GM21576 (cell line): ENCODE measurements at regions not wholly inside any gene's neighbourhood (a gene's known extent, or its start where the extent isn't known, plus 50 kb on each side); places are given as distances from the start of the nearest gene placed in this dataset.

ENCODE experiments used
- ATAC-seq: cut with Tn5 transposase; IDR thresholded peaks from one replicate; pipeline ENCODE4 v1.9.1; 2021; ENCODE audit warnings: mild to moderate bottlenecking, moderate library complexity; ENCODE audit not compliant: unreplicated experiment

DNA sequence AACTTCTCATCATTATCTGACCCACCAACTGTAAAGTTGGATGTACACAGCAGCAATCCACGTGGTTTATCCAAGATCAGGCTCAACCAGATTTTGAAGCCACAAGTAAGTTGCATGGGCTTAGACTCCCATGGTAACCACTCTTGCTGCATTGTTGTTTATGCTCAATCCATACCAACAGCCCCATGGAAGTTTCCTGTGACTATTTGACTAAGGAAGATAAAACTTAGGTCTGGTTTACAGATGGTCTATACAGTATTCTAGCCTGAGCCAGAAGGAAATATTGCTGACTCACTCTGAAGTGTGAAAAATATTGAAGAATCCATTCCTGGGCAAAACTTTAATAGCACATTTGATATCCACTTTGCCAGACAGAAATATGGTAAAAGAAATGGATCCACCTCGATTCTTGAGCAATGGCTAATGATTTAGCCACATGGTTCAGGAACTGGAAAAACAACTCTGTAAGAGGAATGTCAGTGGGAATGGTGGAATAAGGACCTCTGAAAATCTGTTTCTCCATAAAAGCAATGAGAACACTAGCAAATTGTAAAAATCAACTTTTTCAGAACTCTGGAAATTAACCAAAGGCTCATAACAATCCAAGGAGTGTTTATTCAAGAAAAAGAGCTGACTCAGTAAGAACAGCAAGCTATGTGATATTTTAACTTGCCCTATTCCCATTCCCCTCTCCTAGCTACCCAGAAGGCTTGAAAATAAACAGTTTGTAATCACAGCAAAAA lies 162.9 kb upstream of the STT3B start:
- no peak for ATAC-seq

DNA sequence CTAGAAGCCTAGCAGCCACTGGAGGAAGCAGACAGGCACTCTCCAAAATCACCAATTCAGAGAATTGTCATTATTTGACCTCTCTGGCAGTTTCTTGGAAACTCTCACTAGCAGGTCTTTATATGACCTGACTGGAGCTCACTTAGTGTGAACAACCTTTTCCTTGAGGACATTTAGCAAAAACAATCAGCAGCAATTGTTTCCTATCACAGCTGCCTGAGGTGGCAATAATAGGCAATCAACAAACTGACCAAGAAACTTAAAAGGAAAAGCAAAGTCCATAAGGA lies 162.4 kb upstream of the STT3B start:
- ATAC-seq = no peak

DNA sequence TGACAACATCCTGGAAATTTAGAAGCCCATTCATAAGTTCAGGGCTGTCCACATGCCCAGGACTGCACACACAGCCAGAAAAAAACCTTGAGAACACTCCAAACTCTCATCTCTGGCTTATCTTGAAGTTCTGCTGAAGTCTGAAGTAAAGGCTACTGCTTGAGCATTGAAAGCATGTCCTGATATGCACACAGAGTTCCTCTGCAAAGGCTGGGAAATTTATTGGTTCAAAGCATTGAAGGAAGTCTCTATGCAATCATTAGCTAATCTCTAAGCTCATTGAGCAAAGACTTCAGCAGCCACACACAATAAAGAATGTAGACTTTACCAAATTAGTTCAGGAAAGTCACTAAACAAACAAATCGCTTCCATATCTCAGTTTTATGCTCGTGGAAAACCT lies 162.0 kb upstream of the STT3B start:
- no peak for ATAC-seq

DNA sequence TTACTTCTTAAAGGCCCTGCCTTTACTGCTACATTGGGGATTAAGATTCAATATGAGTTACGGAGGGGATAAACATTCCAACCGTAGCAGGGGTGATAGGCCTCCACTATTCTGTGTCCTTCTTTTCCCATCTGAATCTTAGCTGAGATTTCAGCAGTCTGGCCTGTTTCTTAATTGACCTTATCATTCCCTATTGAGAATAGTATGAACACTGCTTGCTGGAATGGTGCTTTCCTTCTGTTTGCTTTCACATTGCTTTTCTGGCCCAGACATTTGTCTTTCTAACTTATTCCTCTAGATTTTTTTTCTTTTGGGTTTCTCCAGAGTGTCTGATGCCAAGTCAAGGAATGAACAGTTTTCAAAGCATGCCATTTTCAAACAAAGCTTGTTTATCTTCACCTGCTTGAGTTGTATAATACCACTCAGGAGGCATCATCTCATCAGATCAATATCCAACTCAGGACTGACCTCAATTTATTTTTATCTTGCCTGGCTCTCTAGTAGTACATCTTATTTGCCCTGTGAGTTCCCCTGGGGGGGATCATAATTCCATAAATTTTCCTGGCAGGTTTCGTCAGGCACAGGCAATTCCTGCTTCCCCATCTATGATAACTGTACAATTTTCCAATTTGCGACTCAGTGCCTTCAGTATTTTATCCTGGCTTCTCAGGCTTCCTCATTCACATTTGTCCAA lies 161.1 kb upstream of the STT3B start:
- no peak for ATAC-seq

DNA sequence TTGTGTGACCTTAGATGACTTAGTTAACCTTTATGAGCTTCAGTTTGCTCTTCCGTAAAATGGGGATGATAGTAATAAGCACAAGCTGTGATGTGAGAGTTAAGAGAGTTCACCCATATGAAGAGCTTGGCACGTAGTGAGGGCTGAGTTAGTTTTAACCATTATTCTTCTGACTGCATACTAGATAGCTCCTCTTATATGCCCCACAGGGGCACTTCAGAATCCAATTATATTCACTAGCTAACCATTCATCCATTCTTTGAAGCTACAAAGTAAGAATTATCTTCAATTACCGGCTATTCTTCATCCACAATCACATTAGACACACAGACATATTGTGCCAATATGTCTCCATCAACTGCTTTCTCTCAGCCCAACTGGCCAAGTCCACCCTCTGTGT lies 159.0 kb upstream of the STT3B start:
- no peak for ATAC-seq

DNA sequence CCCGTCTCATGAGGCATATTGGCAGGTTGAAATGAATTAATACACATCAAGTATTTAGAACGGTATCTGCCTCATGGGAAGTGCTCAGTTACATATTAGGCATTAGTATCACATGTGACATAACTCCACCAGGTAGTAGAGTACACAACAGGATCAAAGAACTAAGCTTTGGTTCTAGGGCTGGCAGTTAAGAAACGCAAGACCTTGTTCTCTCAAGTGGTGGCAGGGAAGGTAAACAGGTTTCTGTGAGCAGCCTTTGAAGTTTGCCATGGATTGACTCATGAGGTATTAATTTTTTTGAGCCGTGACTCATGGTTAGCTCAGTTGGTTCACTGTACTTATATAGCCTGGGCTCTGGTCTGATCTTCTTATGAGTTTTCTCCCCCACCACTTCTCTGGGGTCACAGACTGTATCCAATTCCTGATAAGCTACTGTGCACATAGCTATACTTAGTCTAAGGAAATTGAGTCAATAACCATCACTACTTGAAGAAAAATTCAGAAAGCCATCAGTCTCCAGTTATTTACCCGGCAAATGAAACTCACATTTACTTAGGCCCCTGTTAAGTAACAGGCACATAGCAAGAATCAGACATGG lies 155.6 kb upstream of the STT3B start:
- ATAC-seq = no peak

DNA sequence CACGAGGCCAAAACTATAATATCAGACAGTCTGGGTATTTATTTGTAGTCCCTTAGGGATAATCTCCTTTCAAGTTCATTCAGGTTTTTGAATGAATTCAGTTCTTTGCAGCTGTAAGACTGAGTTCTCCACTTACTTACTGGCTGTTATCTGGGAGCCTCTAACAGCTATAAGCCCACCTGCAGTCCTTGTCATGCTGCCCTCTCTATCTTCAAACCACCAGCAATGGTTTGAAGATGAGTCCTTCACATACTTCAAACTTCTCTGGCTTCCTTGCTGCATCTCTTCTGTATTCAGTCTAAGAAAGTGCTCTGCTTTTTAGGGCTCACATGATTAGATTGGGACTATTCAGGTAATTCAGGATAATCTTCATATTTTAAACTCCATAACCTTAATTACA lies 154.5 kb upstream of the STT3B start:
- no peak for ATAC-seq

DNA sequence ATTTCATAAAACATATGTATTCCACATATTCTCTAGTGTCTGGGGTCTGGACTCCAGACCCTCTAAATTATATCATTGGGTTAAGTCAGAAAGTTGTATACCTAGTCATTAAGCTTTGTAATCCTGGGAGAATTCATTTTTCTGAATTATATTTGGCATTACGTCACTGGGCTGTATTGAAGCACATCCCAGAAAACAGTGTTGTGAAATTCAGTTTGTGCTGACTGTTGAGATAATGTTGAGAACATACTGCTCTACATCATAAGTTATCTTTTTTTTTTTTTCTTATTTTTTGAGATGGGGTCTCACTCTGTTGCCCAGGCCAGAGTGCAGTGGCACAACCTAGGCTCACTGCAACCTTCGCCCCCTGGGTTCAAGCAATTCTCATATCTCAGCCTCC lies 153.1 kb upstream of the STT3B start:
- ATAC-seq = no peak

DNA sequence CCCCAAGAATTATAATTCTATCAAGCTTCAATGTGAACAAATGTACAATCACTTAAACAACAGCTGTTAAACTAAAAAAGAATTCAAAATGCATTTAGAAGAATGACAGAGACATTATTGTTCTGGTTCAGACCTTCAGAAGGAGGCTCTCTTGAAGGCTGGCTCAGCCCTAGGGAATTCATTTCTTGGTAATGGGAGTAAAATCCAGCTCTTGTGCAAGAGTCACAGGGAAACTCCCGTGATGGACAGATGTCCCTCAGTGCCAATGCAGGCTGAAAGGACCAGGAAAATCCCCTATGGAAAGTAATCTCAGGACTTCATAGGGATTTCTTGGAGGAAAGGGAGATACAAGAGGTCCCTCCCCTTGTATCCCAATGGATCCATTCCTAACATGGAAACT lies 149.9 kb upstream of the STT3B start:
- ATAC-seq = no peak

DNA sequence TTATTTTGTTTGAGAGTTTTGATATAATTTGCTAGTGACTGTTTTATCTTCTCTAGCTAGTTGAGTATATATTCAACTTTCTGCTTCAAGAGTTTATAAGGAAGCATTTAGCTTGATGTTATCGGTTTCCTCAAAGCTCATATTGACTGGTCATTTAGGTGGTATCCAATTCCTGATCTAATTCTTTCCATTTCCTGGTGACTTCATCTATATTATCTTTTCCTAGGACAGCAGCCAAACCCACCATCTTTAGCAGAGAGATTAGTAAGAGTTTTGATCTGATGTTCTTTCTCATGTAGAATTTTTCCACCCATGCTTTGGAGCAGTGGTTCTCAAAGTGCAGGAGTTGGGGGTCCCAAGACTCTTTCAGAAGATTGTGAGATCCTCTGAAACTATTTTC lies 148.6 kb upstream of the STT3B start:
- ATAC-seq = no peak

DNA sequence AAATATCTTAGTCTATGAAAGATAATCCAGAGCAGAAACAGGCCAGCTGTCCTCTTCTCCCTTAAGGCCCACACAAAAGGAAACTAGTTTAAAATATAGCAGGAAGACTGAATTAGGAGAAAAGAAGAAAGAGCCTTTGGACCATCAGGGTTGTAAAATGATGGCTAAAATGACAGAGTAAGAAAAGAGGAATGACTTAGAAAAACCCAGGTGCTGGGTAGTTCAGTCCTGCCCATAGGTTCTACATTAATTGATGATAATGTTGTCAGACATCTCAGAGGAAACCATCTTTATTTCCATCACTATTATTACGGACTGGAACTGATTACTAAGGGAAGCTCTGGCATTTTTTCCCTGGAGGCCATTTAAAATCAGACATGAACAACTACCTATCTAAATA lies 142.8 kb upstream of the STT3B start:
- no peak for ATAC-seq

DNA sequence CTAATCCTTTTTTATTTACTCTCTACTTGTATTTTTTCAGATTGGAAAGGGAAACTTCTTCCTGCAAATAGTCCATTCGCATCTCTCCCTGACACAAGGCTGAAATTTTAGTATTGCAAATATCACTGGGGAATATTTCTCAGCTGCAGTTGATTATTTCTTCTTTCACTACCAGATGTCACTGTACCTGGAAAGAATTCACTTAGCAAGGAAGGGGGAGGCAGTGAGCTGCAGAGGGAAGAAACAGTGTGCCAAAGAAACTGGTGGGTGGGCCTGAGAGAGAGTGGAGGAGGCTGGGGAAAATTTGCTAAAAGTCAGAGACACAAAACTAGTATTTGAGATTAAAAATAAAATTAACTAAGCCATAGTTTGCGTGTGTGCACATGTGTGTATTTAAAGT lies 142.3 kb upstream of the STT3B start:
- no peak for ATAC-seq

DNA sequence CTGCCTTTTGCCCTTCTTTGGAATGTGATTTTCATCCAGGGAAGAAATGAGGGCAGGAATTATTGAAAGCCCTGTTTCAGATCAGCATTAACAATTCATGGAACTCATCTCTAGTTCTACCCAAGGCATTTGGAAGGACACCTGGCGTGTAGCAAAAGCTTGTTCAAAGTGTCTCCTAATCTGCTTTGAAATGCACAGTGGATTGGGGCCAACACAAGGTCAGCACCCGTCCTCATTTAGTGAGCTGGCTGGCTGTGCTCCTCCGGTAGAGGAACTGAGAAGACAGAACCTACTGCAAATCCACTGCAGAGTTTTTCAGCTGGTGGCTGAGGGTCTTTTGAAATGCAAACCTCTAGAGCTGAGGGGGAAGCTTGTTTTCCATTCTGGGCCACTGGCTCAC lies 141.6 kb upstream of the STT3B start:
- peak; percentile 51 for ATAC-seq

DNA sequence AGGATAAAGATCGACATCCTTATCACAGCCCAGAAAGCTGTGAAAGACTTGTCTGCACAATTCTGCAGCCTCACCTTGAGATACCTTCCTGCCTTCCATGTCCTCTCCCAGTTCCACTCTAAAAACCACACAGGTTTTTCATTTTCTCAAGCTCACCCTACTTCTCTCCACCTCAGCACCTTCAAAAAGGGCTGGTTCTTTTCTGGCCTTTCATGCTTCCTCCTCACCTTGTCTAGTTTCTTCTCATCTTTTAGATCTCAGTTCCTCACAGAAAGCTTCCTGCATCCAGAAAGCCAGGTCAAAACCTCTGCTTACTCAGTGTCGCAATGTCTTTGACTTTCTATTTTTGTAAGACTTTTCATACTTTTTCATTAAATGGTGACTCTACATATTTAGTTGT lies 140.2 kb upstream of the STT3B start:
- peak; percentile 68 for ATAC-seq

DNA sequence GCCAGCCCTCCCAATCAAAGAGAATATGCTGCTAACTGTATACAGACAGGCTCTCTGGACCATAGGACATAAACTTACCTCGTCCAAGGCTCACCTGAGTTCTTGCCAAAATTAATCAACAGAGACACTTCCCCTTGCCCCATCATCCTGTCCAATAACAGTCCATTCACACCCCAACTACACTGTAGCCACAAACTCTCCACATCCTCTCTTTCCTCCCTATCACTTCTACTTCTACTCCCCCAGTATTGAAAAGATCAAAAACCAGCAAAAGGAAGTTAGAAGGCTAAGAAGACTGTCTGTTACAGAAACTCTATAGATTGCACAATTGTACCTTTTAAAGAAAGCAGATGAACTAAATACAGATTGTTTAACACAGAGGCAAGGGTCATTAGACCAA lies 133.5 kb upstream of the STT3B start:
- ATAC-seq = no peak

DNA sequence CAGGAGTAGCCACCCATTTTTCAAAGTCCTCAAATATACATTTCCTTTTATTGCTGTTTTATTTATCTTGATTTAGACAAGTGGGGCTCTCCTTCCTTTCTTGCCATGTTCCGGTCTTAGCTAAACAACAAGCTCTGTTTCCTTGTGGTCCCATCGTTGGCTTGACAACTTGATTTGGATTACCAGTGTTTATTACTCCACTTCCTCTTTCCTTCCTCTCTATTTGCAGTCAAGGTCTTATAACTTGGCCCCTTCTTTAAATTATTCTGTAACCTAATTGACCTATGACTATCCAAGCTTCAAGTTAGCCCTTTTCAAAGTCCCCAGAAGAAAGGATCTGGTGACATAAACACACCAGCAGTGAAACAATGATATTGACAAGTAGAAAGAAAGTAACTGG lies 130.6 kb upstream of the STT3B start:
- no peak for ATAC-seq

DNA sequence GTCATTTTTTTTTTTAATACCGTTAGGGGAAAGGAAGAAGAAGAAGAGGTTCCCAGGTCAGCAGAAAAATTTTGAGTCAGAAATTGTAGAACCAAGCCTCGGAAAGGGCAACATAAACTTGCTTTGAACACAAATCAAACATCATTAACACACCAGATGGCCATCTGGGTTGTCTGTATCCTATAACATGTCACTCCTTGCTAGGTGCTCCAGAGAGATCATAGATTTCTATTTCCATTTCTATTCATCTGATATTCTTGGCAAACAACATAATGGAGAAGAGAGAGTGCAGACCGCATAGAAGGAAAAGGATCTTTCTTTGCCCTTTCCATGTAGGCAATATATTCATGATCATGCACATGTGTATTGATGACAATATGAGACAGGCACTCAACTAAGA lies 129.5 kb upstream of the STT3B start:
- no peak for ATAC-seq

DNA sequence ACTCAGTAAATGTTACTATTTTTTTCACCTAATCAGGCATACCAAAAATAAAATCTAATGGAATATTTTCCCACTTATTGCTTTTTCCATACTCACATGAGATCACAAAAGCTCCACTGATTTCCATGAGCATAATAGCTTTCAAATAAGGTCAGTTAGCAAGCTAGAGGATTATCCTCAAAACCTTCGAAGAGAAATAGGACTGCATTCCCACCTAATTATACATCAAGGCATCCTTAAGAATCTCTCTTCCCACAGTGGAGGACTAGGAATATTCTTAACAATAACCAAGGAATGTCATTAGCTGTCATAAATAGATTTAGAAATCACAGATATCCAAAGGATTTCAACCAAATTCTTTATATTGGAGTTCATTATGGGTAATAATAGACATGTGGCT lies 127.9 kb upstream of the STT3B start:
- no peak for ATAC-seq

DNA sequence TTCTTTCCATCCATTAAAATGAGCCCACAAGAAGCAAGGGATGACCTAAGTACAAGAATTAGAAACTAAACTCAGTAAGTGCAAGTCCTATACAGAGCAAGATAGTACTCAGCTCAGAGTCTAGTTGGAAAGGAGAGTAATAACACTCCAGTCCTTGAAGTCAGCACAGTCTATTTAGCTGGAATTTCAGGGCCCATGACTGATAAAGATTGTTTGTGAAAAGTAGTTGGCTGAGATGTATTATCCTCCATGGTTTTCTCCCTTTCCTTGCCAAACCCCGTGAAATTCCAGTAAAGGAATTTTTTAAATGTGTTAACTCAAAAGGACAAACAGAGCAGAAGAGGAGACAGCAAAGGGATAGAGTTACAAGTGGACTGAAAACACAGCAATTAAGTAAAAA lies 127.2 kb upstream of the STT3B start:
- no peak for ATAC-seq

DNA sequence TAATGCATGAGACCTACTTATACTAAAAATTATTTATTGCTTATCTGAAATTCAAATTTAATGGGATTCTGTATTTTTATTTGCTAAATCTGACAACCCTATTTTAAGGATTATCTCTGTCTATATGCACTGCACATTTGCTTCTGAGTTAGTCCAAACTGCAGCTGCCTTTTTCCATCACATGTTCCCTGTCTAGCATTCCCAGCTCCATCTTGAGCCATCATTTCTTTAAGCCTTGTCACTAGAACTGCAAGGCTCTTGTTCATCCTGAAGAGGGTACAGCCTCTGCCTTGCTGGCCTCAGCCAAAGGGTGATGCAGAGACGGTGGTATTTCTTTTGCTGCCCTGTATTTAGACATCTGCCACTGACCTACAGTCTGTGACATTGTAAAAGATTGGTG lies 125.8 kb upstream of the STT3B start:
- no peak for ATAC-seq

DNA sequence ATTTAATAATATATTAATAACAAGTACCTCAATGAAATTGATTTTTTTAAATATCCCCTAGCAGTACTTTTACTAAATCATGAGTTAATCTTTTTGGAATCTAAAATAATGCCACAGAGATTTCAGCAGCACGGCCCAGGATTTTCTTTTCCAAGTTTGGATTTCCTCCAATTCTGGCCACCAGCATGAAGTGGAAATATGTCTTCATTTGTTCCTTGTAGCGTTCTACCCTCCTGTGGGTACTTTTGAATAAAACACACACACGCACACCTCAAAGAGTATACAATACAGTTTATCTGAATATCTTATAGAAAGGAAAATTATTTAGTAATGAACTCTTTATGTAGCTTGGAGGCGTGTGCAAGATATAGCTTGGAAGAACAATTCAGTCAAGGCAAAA lies 125.1 kb upstream of the STT3B start:
- ATAC-seq = no peak

DNA sequence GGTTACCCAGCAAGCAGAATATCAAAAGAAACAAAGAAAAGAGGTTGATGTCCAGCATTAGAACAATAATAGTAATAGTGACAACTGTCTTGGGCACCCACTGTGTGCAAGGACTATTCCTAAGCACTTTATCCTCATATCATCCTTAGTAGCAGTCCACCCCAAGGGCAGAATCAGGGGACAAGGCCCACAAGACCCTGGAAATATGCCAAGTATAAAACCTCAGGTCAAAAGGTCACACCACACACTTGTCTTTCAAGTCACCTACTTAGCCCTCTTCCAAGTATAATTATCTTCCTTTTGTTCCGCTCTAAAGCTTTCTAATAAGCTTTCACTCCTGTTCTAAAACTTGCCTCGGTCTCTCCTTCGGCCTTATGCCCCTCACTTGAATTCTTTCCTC lies 124.0 kb upstream of the STT3B start:
- ATAC-seq = no peak

DNA sequence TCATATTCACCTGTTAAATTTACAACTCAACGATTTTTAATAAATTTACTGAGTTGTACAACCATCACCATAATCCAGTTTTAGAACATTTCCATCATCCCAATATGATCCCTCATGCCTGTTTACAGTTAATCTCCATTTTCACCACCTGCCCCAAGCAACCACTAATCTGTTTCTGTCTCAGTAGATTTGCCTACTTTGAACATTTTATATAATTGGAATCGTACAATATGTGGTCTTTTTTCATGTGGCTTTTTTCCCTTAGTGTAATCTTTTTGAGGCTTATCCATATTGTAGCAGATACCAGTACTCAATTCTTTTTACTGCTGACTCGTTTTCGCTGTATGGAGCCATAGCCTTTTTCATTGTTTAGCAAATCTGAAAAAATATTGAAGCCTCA lies 123.3 kb upstream of the STT3B start:
- no peak for ATAC-seq
